ENCODE measurements at regions not wholly inside any gene's neighbourhood (a gene's known extent, or its start where the extent isn't known, plus 50 kb on each side); places are given as distances from the start of the nearest gene placed in this dataset.

GRCh38 chr17:72262766-72263165 is 141.9 kb downstream of the SOX9 start:
- Mint-ChIP-seq H3K4me3 (no peak overlapping the region), H3K9me3 (peaks cover 1% of the 10 kb centered on the region), H3K36me3 (no peaks in the 10 kb centered on the region), H3K27ac (no peak overlapping the region), H3K27me3 (peaks cover 4% of the 10 kb centered on the region), H3K4me1 (no peaks in the 10 kb centered on the region)
- no peak for DNase-seq

- H3K4me3 Mint-ChIP-seq, result no peak overlapping the region
- H3K27me3 Mint-ChIP-seq, result peaks cover 4% of the 10 kb centered on the region
- H3K36me3 Mint-ChIP-seq, result no peaks in the 10 kb centered on the region
- no peaks in the 10 kb centered on the region for H3K4me1 Mint-ChIP-seq
- H3K27ac Mint-ChIP-seq, result no peak overlapping the region
- no peak for DNase-seq
- H3K9me3 Mint-ChIP-seq, result peaks cover 1% of the 10 kb centered on the region
These were observed 144.0 kb downstream of the SOX9 start for GRCh38 chr17:72264682-72265405.

GRCh38 chr17:72266112-72266775 is 145.4 kb downstream of the SOX9 start:
- Mint-ChIP-seq H3K4me1 (no peaks in the 10 kb centered on the region), H3K9me3 (peaks cover 1% of the 10 kb centered on the region), H3K27ac (no peak overlapping the region), H3K27me3 (peaks cover 9% of the 10 kb centered on the region), H3K36me3 (no peaks in the 10 kb centered on the region), H3K4me3 (no peak overlapping the region)
- no peak for DNase-seq

GRCh38 chr17:72267601-72268000 is 146.8 kb downstream of the SOX9 start:
- no peak overlapping the region for H3K27ac Mint-ChIP-seq
- peaks cover 9% of the 10 kb centered on the region for H3K27me3 Mint-ChIP-seq
- no peak overlapping the region for H3K4me3 Mint-ChIP-seq
- H3K36me3 Mint-ChIP-seq, result no peaks in the 10 kb centered on the region
- peaks cover 1% of the 10 kb centered on the region for H3K9me3 Mint-ChIP-seq
- H3K4me1 Mint-ChIP-seq, result no peaks in the 10 kb centered on the region
- no peak for DNase-seq

- no peak for DNase-seq
- no peaks in the 10 kb centered on the region for H3K36me3 Mint-ChIP-seq
- peaks cover 1% of the 10 kb centered on the region for H3K9me3 Mint-ChIP-seq
- H3K27ac Mint-ChIP-seq, result no peak overlapping the region
- no peak overlapping the region for H3K4me3 Mint-ChIP-seq
- H3K4me1 Mint-ChIP-seq, result no peaks in the 10 kb centered on the region
- peaks cover 9% of the 10 kb centered on the region for H3K27me3 Mint-ChIP-seq
These were observed 147.6 kb downstream of the SOX9 start for GRCh38 chr17:72268431-72268830.

- Mint-ChIP-seq H3K4me1 (no peaks in the 10 kb centered on the region), H3K9me3 (peaks cover 1% of the 10 kb centered on the region), H3K4me3 (no peak overlapping the region), H3K27ac (no peak overlapping the region), H3K36me3 (no peaks in the 10 kb centered on the region), H3K27me3 (peaks cover 7% of the 10 kb centered on the region)
- DNase-seq, result no peak
These were observed 149.6 kb downstream of the SOX9 start for GRCh38 chr17:72270273-72270924.

- Mint-ChIP-seq H3K27me3 (peaks cover 11% of the 10 kb centered on the region), H3K27ac (no peak overlapping the region), H3K4me1 (no peaks in the 10 kb centered on the region)
These were observed 150.8 kb downstream of the SOX9 start for GRCh38 chr17:72271603-72272002.

GRCh38 chr17:72273289-72274056 is 152.7 kb downstream of the SOX9 start:
- H3K36me3 Mint-ChIP-seq, result no peaks in the 10 kb centered on the region
- H3K4me1 Mint-ChIP-seq, result no peaks in the 10 kb centered on the region

More at GRCh38 chr17:72271603-72272002, 150.8 kb downstream of the SOX9 start:
- DNase-seq, result no peak
- H3K36me3 Mint-ChIP-seq, result no peaks in the 10 kb centered on the region
- peaks cover 5% of the 10 kb centered on the region for H3K9me3 Mint-ChIP-seq
- H3K4me3 Mint-ChIP-seq, result no peak overlapping the region

GRCh38 chr17:72274614-72275013 is 153.8 kb downstream of the SOX9 start:
- H3K27ac Mint-ChIP-seq, result no peak overlapping the region
- H3K36me3 Mint-ChIP-seq, result no peaks in the 10 kb centered on the region
- peaks cover 11% of the 10 kb centered on the region for H3K27me3 Mint-ChIP-seq
- H3K9me3 Mint-ChIP-seq, result peaks cover 5% of the 10 kb centered on the region
- H3K4me3 Mint-ChIP-seq, result no peak overlapping the region
- H3K4me1 Mint-ChIP-seq, result no peaks in the 10 kb centered on the region
- no peak for DNase-seq

More at GRCh38 chr17:72273289-72274056, 152.7 kb downstream of the SOX9 start:
- Mint-ChIP-seq H3K9me3 (peaks cover 5% of the 10 kb centered on the region), H3K27me3 (peaks cover 11% of the 10 kb centered on the region), H3K27ac (no peak overlapping the region), H3K4me3 (no peak overlapping the region)
- no peak for DNase-seq

GRCh38 chr17:72280881-72281280 is 160.1 kb downstream of the SOX9 start:
- H3K36me3 Mint-ChIP-seq, result no peaks in the 10 kb centered on the region
- H3K9me3 Mint-ChIP-seq, result peaks cover 5% of the 10 kb centered on the region
- no peak overlapping the region for H3K4me3 Mint-ChIP-seq

GRCh38 chr17:72282439-72283029 is 161.7 kb downstream of the SOX9 start:
- H3K27ac Mint-ChIP-seq, result no peak overlapping the region
- no peaks in the 10 kb centered on the region for H3K27me3 Mint-ChIP-seq
- no peaks in the 10 kb centered on the region for H3K4me1 Mint-ChIP-seq
- no peak for DNase-seq
- H3K4me3 Mint-ChIP-seq, result no peak overlapping the region
- H3K9me3 Mint-ChIP-seq, result no peaks in the 10 kb centered on the region
- no peaks in the 10 kb centered on the region for H3K36me3 Mint-ChIP-seq

More at GRCh38 chr17:72280881-72281280, 160.1 kb downstream of the SOX9 start:
- peaks cover 6% of the 10 kb centered on the region for H3K27me3 Mint-ChIP-seq
- no peak for DNase-seq
- H3K4me1 Mint-ChIP-seq, result no peaks in the 10 kb centered on the region
- no peak overlapping the region for H3K27ac Mint-ChIP-seq

- no peaks in the 10 kb centered on the region for H3K4me1 Mint-ChIP-seq
- H3K36me3 Mint-ChIP-seq, result no peaks in the 10 kb centered on the region
- no peaks in the 10 kb centered on the region for H3K9me3 Mint-ChIP-seq
- no peak overlapping the region for H3K4me3 Mint-ChIP-seq
- DNase-seq, result no peak
- H3K27ac Mint-ChIP-seq, result no peak overlapping the region
- H3K27me3 Mint-ChIP-seq, result no peaks in the 10 kb centered on the region
These were observed 164.0 kb downstream of the SOX9 start for GRCh38 chr17:72284806-72285205.

- Mint-ChIP-seq H3K36me3 (no peaks in the 10 kb centered on the region), H3K27me3 (no peaks in the 10 kb centered on the region), H3K4me3 (no peak overlapping the region), H3K9me3 (no peaks in the 10 kb centered on the region), H3K4me1 (no peaks in the 10 kb centered on the region), H3K27ac (no peak overlapping the region)
- DNase-seq, result no peak
These were observed 166.8 kb downstream of the SOX9 start for GRCh38 chr17:72287586-72287985.

GRCh38 chr17:72294487-72294893 is 173.7 kb downstream of the SOX9 start:
- H3K4me3 Mint-ChIP-seq, result no peak overlapping the region
- no peaks in the 10 kb centered on the region for H3K4me1 Mint-ChIP-seq
- no peaks in the 10 kb centered on the region for H3K9me3 Mint-ChIP-seq
- no peaks in the 10 kb centered on the region for H3K27me3 Mint-ChIP-seq
- no peak for DNase-seq
- H3K27ac Mint-ChIP-seq, result no peak overlapping the region
- no peaks in the 10 kb centered on the region for H3K36me3 Mint-ChIP-seq

- H3K9me3 Mint-ChIP-seq, result no peaks in the 10 kb centered on the region
- H3K27me3 Mint-ChIP-seq, result no peaks in the 10 kb centered on the region
- DNase-seq, result no peak
- H3K27ac Mint-ChIP-seq, result no peak overlapping the region
- no peaks in the 10 kb centered on the region for H3K36me3 Mint-ChIP-seq
- no peaks in the 10 kb centered on the region for H3K4me1 Mint-ChIP-seq
- H3K4me3 Mint-ChIP-seq, result no peak overlapping the region
These were observed 175.1 kb downstream of the SOX9 start for GRCh38 chr17:72295916-72296315.

All from activated naive CD8-positive, alpha-beta T cell treated with anti-CD3 and anti-CD28 coated beads for 36 hours (primary cell).